ENCODE measurements at regions not wholly inside any gene's neighbourhood (a gene's known extent, or its start where the extent isn't known, plus 50 kb on each side); places are given as distances from the start of the nearest gene placed in this dataset.
"Not testable (repeated sequence)": the region's sequence is repeated elsewhere in the genome, so short reads cannot be mapped to it uniquely, and the experiment has no call there.

- FAIRE-seq: no peak
Observed at GRCh38 chr2:7094231-7094741, 177.1 kb downstream of the RNF144A start.

GRCh38 chr2:7096726-7097352 is 179.6 kb downstream of the RNF144A start:
- no peak for FAIRE-seq

- FAIRE-seq: no peak
Observed at GRCh38 chr2:7097353-7097895, 180.2 kb downstream of the RNF144A start.

GRCh38 chr2:7098816-7099215 is 181.6 kb downstream of the RNF144A start:
- no peak for FAIRE-seq

GRCh38 chr2:7099687-7100086 is 182.5 kb downstream of the RNF144A start:
- FAIRE-seq: not testable (repeated sequence)

GRCh38 chr2:7102826-7103225 is 185.6 kb downstream of the RNF144A start:
- no peak for FAIRE-seq

DNA sequence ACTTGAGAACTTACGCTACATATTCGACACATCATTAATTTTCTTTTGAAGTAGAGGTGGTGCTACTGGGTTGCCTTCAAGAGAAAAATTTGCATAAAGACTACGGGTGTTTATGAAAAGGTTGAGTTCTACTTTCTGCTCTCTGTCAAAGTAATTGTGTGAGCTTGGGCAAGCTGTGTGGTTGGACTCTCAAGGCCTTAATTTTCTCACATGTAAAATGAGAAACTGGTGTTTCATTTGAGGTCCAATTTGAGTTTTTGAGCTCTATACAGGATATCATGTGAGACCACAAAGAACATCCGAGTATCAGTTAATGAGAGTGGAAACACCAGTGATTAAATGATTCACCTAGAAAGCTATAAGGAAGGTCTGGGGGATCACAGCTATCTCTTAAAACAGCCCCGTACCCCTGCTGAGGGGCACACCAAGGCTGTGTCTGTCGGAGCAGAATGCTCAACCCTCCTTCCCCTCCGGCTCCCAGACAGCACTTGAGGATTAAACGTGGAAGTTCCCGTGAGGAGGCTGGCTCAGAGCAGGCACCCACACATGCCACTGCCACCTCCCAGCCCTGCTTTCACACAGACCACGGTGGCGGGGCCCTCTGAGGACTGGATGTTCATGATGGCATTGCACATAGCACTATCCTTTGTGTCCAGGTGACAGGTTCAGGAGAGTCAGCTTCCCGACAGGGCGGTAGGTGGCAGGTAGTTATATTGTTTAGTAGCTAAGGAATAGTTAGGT is 191.8 kb downstream of the RNF144A start:
- FAIRE-seq: no peak

- FAIRE-seq: no peak
Observed at GRCh38 chr2:7109533-7109885, 192.3 kb downstream of the RNF144A start.

- no peak for FAIRE-seq
Observed at GRCh38 chr2:7111626-7112025, 194.4 kb downstream of the RNF144A start.

- no peak for FAIRE-seq
Observed at GRCh38 chr2:7115364-7115763, 198.2 kb downstream of the RNF144A start.

DNA sequence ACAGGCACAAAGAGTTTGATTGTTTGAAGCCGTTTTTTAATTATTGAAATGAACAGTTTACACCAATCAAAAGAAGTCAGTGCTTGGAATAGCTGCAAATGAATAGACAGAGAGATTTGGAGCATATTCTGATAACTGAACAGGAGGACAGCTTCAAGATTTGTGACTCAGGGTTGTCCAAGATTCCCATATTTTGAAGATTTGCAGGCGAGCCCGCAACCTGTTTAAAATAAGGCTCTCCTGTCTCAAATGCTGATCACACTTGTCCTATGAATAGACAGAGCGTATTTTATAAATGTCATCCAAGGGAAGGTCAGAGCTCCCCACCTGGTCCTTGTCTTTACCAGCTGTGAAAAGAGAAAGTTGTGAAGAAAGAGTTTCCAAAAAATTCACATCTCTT is 198.7 kb downstream of the RNF144A start:
- no peak for FAIRE-seq

- FAIRE-seq: no peak
Observed at GRCh38 chr2:7116511-7116910, 199.3 kb downstream of the RNF144A start.

DNA sequence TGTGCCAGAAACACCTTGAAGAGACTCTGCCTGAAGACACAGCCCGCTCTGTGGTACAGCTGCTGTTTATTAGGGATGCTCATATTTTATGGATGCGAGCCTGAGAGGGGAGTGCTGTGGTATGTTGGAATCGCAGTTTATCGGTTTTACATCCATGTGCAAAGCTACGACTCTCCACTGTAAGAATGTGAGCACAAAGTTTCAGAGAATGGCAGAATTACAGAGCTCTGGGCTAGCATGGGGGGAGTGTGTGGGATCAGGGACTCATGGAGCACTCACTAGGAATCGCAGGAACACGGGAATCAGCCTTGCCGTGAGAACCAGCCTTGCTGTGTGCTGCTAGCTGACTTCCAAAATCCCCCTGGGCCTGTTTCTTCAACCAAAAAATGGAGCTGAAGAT is 199.9 kb downstream of the RNF144A start:
- FAIRE-seq: no peak

GRCh38 chr2:7118606-7119131 is 201.5 kb downstream of the RNF144A start:
- no peak for FAIRE-seq

DNA sequence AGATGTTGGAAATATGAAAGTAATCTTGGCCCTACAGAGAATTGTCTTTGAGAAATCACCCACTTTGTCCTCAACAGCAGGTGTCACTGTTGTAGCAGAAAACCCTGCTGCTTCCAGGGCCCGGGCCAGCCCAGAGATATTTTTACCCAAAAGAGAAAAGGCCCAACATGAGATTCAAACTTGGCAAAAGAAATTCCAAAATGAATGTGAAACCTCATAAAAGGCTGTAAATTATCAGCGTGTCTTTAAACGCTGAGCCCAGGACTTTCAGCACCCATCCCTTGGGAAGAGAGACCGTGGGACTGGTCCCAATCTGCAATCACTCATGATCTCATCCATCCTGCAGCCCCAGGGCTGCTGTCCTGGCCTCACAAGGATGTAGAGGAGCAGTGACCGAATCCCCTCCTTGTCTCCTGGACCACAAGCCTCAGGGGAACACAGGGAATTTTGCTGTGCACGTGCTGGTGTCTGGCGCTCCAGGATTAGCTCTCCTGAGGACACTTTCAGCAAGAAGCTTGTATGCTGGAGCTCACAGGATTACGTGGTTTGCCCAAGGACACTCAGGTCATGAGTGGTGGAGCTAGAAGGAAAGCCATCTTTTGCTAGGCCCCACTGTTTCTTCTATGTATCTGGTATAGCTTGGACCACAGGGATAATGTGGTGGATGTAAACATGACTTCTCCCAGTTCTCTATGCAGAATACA is 202.1 kb downstream of the RNF144A start:
- peak; percentile 55 for FAIRE-seq

DNA sequence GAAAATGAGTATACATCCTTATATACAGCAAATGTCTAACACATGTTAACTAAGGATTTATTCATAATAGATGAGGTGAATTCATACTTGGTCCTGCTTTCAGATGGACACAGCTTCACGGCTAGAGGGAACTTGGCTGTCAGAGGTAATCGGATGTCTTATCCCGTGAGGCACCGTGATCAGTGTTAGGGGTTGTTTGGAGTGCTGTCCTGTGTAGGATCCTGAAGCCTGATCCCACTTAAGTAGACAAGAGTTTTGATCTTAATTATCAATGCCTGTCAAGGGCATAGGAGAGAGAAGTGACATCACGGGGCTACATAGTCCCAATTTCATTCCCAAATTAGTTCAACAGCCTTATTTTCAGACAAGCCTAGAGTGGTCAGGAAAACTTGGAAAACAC is 204.6 kb downstream of the RNF144A start:
- FAIRE-seq: no peak

DNA sequence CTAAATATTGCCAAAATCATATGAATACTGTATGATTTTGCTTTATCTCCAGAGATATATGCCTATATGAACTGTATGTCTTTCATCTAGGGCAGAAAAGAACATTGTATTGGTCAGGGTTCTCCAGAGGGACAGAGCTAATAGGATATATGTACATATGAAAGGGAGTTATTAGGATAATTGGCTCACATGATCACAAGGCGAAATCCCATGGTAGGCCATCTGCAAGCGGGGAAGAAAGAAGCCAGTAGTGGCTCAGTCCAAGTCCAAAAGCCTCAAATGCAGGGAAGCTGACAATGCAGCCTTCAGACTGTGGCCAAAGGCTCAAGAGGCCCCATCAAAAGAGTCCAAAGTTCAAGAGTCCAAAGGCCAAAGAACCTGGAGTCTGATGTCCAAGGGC is 209.9 kb downstream of the RNF144A start:
- FAIRE-seq: no peak

GRCh38 chr2:7127687-7128086 is 210.5 kb downstream of the RNF144A start:
- no peak for FAIRE-seq

DNA sequence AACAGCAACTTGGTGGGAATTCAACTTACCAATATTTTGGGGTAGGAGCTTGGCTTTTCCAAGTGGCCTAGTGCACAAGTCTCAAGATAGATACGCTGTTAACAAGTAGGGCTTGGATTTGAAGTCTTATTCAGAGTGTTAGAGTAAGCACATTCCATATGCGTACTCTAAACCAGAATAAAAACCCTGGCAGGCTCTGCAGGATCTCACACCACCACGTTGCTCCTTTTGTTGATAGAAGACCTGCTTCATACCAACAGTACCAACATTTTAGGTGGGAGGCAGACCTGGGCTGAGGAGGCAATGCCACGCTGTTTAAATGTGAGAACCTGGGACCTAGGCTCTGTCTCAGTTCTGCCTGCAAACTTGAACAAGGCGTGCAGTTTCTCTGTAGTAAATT is 214.0 kb downstream of the RNF144A start:
- no peak for FAIRE-seq

DNA sequence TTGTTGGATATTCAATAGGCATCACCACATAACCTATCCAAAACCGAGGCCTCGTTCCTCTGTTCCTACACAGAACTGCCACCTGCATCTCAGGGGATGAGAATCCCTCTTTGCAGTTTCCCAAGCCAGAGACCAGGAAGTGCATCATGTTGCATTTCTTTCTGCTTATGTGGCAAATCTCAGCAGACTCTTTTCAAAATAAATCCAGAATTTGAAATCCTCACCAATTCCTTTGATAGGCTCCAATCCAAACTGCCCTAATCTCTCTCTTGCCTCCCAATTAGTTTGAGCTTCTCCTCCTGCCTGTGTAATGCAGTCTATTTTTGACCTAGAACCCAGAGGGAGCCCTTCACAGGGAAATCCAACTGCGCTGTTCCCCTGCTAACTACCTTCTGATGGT is 215.5 kb downstream of the RNF144A start:
- FAIRE-seq: no peak

GRCh38 chr2:7133521-7133920 is 216.3 kb downstream of the RNF144A start:
- no peak for FAIRE-seq

DNA sequence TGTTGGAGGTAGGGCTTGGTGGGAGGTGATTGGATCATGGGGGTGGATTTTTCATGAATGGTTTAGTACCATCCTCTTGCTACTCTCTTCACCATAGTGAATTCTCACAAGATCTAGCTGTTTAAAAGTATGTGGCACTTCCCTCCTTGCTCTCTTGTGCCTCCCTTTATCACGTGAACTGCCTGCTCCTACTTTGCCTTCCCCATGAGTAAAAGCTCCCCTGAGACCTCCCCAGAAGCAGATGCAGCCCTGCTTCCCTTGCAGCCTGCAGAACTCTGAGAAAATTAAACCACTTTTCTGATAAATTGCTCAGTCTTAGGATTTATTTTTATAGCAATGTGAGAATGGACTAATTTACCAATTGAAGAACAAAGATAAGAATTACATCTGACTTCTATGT is 223.1 kb downstream of the RNF144A start:
- FAIRE-seq: no peak

- FAIRE-seq: no peak
Observed at GRCh38 chr2:7145707-7146106, 228.5 kb downstream of the RNF144A start.

DNA sequence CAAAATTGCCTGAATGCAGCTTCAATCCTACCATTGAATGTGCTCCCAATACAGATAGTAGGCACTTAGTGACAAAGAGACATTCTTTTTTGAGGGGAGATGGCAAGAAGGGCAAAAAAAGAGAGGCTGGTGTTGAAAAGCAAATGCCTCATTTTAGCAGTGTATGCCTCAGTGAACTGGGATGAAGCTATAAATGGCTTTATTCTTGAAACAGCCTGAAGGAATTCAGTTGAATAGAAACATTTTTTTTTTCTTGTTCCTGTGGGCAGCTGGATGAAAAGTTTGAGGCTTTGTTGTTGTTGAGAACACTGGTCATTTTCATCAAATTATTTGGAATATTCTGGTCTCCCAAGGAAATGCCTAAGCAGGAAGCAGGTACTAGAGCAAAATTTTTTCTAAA is 228.9 kb downstream of the RNF144A start:
- FAIRE-seq: no peak
